Panc1 (cell line): ENCODE measurements at regions not wholly inside any gene's neighbourhood (a gene's known extent, or its start where the extent isn't known, plus 50 kb on each side); places are given as distances from the start of the nearest gene placed in this dataset.

Experiments used
- ATAC-seq: fragments of 200-7000 bp; cut with Tn5 transposase; 2 replicates; pipeline ENCODE4 v1.9.1; 2020; ENCODE audit warnings: mild to moderate bottlenecking, moderate library complexity
- BruUV-seq: library from RNA; stranded (reverse); fragments of 400-500 nt; replicated peaks from 2 replicates; lab custom pipeline; 2021; lab: Mats Ljungman, UMichigan
- CTCF ChIA-PET: fragments of 300-600 bp; sonication (Branson Sonifier 250); formaldehyde crosslinking; loops from one replicate; lab custom pipeline; 2022; ENCODE audit warnings: antibody characterized with exemption; lab: Charles Lee
- POLR2A ChIA-PET: fragments of 300-600 bp; sonication (Branson Sonifier 250); formaldehyde crosslinking; loops from one replicate; lab custom pipeline; 2022; ENCODE audit warnings: antibody characterized with exemption; lab: Charles Lee
- DNase-seq: peaks from one replicate; pipeline ENCODE4 v3.0.0-alpha.2; 2010; ENCODE audit warnings: low read depth, low spot score
- H3K27ac ChIP-seq: 2 replicates; pipeline ENCODE4 v1.5.1; 2011; ENCODE audit warnings: mild to moderate bottlenecking, low read length, inconsistent platforms
- H3K27me3 ChIP-seq: fragments of 200-500 bp; sonication (Bioruptor generic); 2 replicates; pipeline ENCODE4 v1.6.0; 2014; ENCODE audit warnings: low read length, inconsistent platforms; ENCODE audit not compliant: control insufficient read depth, insufficient read depth
- H3K36me3 ChIP-seq: fragments of 200-500 bp; sonication (Bioruptor generic); 2 replicates; pipeline ENCODE4 v1.5.1; 2014; ENCODE audit warnings: inconsistent platforms, mild to moderate bottlenecking, low read length, moderate library complexity; ENCODE audit not compliant: control insufficient read depth, insufficient read depth
- H3K4me1 ChIP-seq: 2 replicates; pipeline ENCODE4 v1.5.1; 2011; ENCODE audit warnings: inconsistent platforms, mild to moderate bottlenecking, low read length, moderate library complexity; ENCODE audit not compliant: control insufficient read depth, insufficient read depth
- H3K4me3 ChIP-seq, 2 experiments: 2 replicates each; pipeline ENCODE4 v1.5.1; 2011 to 2012; ENCODE audit warnings: low read depth in 2 of 2, low read length in 2 of 2, mild to moderate bottlenecking in 2 of 2, inconsistent platforms in 1 of 2, moderate library complexity in 1 of 2
- H3K9me3 ChIP-seq: fragments of 200-500 bp; sonication (Bioruptor generic); 2 replicates; pipeline ENCODE4 v1.5.1; 2014; ENCODE audit warnings: low read depth, mild to moderate bottlenecking, inconsistent platforms, low read length, moderate library complexity; ENCODE audit not compliant: control insufficient read depth, insufficient read depth
- CTCF ChIP-seq: fragments of 450-650 bp; IDR thresholded peaks from 2 replicates; pipeline ENCODE4 v1.5.1; 2017; ENCODE audit warnings: mild to moderate bottlenecking
- POLR2AphosphoS5 ChIP-seq: IDR thresholded peaks from 2 replicates; pipeline ENCODE4 v1.6.1; 2012; ENCODE audit warnings: mild to moderate bottlenecking, low read depth, low read length, moderate library complexity
- REST ChIP-seq, 2 experiments: IDR thresholded peaks; 2 replicates each; pipeline ENCODE4 v1.6.1; 2011 to 2012; ENCODE audit warnings: low read depth in 2 of 2, control low read depth in 1 of 2, low read length in 1 of 2, mild to moderate bottlenecking in 1 of 2, moderate library complexity in 1 of 2; ENCODE audit not compliant: insufficient read depth in 1 of 2
- SIN3A ChIP-seq: IDR thresholded peaks from 2 replicates; pipeline ENCODE4 v1.6.1; 2012; ENCODE audit warnings: low read depth, mild to moderate bottlenecking, low read length, moderate library complexity, borderline replicate concordance; ENCODE audit not compliant: insufficient read depth
- TCF7L2 ChIP-seq: IDR thresholded peaks from 2 replicates; pipeline ENCODE4 v1.6.1; 2011; ENCODE audit warnings: mild to moderate bottlenecking, low read depth, low read length, inconsistent platforms
- in situ Hi-C: cut with HindIII; loops from 2 replicates; pipeline ENCODE4 v1.10.0; 2016; ENCODE audit warnings: low sequenced_read_pairs, low pct_unique_long_range_greater_than_20kb
- intact Hi-C: fragments of 100-400 bp; cut with micrococcal nuclease; formaldehyde crosslinking; loops from one replicate; pipeline ENCODE4 v1.10.0; 2022; ENCODE audit not compliant: unreplicated experiment

- TF ChIP-seq CTCF (no peak), TCF7L2 (no peak), POLR2AphosphoS5 (no peak), SIN3A (no peak), REST (IDR thresholded peaks at IDR 0.05; ENCODE audit: insufficient read depth in 1 of 2, low read depth in 2 of 2, low read length in 1 of 2) (no peak)
- no TSS peak for BruUV-seq
- in situ Hi-C loops (no loop called here), intact Hi-C loops (no loop called here)
- CTCF ChIA-PET, result no interaction called here
- Histone ChIP-seq H3K4me3 (no peak overlapping the region), H3K27me3 (peaks cover under 1% of the 10 kb centered on the region; the same call in 1 of the 2 replicates), H3K4me1 (no peaks in the 10 kb centered on the region; the same call in 1 of the 2 replicates), H3K27ac (no peak overlapping the region), H3K36me3 (no peaks in the 10 kb centered on the region), H3K9me3 (no peaks in the 10 kb centered on the region)
- DNase-seq (no peak), ATAC-seq (no peak)
- POLR2A ChIA-PET, result no interaction called here
Observed at GRCh38 chr20:36099106-36099505, 55.4 kb upstream of the EPB41L1 start.

GRCh38 chr20:36101192-36101591, 53.3 kb upstream of the EPB41L1 start:
- Histone ChIP-seq H3K27ac (no peak overlapping the region), H3K36me3 (no peaks in the 10 kb centered on the region), H3K9me3 (no peaks in the 10 kb centered on the region), H3K27me3 (no peaks in the 10 kb centered on the region), H3K4me1 (no peaks in the 10 kb centered on the region), H3K4me3 (no peak overlapping the region)
- BruUV-seq, result no TSS peak
- POLR2A ChIA-PET, result no interaction called here
- TF ChIP-seq CTCF (no peak), SIN3A (no peak), REST (IDR thresholded peaks at IDR 0.05; ENCODE audit: insufficient read depth in 1 of 2, low read depth in 2 of 2, low read length in 1 of 2) (no peak), TCF7L2 (no peak)
- ATAC-seq (peak; percentile 47; the same call in 1 of the 2 replicates), DNase-seq (no peak)
- in situ Hi-C loops, result no loop called here
- intact Hi-C loops, result no loop called here
- CTCF ChIA-PET, result no interaction called here
